Activated B cell treated with CpG ODN at 0.5 μM for 24 hours (primary cell): ENCODE measurements at regions not wholly inside any gene's neighbourhood (a gene's known extent, or its start where the extent isn't known, plus 50 kb on each side); places are given as distances from the start of the nearest gene placed in this dataset.
"Not testable (repeated sequence)": the region's sequence is repeated elsewhere in the genome, so short reads cannot be mapped to it uniquely, and the experiment has no call there.

Experiments used
- ATAC-seq: fragments of 200-7000 bp; cut with Tn5 transposase; one replicate; pipeline ENCODE4 v1.10.0; 2021; ENCODE audit warnings: low read depth, mild to moderate bottlenecking, moderate library complexity
- CTCF ChIA-PET: fragments of 350-600 bp; sonication (Branson Sonifier 250); formaldehyde crosslinking; loops from one replicate; lab custom pipeline; 2021; ENCODE audit warnings: antibody characterized with exemption; lab: Charles Lee
- POLR2A ChIA-PET: fragments of 350-600 bp; sonication (Branson Sonifier 250); formaldehyde crosslinking; loops from one replicate; lab custom pipeline; 2021; ENCODE audit warnings: antibody characterized with exemption; lab: Charles Lee
- DNase-seq: peaks from one replicate; pipeline ENCODE4 v3.0.0; 2022
- H3K27ac Mint-ChIP-seq: one replicate; pipeline ENCODE4 v1.8.0; 2020; ENCODE audit warnings: mixed read lengths
- H3K27me3 Mint-ChIP-seq: one replicate; pipeline ENCODE4 v1.8.0; 2021; ENCODE audit warnings: mixed read lengths
- H3K36me3 Mint-ChIP-seq: one replicate; pipeline ENCODE4 v1.8.0; 2021; ENCODE audit warnings: low read depth, mixed read lengths
- H3K4me1 Mint-ChIP-seq: one replicate; pipeline ENCODE4 v1.8.0; 2021; ENCODE audit warnings: mixed read lengths
- H3K4me3 Mint-ChIP-seq: one replicate; pipeline ENCODE4 v1.8.0; 2020; ENCODE audit warnings: mild to moderate bottlenecking, mixed read lengths
- H3K9me3 Mint-ChIP-seq: one replicate; pipeline ENCODE4 v1.8.0; 2020; ENCODE audit warnings: mixed read lengths
- CTCF ChIP-seq: fragments of 200-600 bp; IDR thresholded peaks from one replicate; pipeline ENCODE4 v1.8.0; 2022; ENCODE audit warnings: antibody characterized with exemption, mild to moderate bottlenecking
- intact Hi-C: fragments of 100-400 bp; cut with micrococcal nuclease; formaldehyde crosslinking; loops from one replicate; pipeline ENCODE4 v1.15.1; 2024

GRCh38 chr14:84477996-84478395, 1051.9 kb upstream of the FLRT2 start:
- no peak for DNase-seq
- H3K27ac Mint-ChIP-seq, result no peak overlapping the region
- CTCF ChIA-PET, result no interaction called here
- H3K4me1 Mint-ChIP-seq, result no peaks in the 10 kb centered on the region
- H3K36me3 Mint-ChIP-seq, result no peaks in the 10 kb centered on the region
- peaks cover 13% of the 10 kb centered on the region for H3K9me3 Mint-ChIP-seq
- intact Hi-C loops, result no loop called here
- no peak overlapping the region for H3K4me3 Mint-ChIP-seq
- TF ChIP-seq CTCF, result no peak
- POLR2A ChIA-PET, result no interaction called here
- H3K27me3 Mint-ChIP-seq, result no peaks in the 10 kb centered on the region
- no peak for ATAC-seq

GRCh38 chr14:84482256-84483071, 1047.5 kb upstream of the FLRT2 start:
- Mint-ChIP-seq H3K4me1 (no peaks in the 10 kb centered on the region), H3K27ac (no peak overlapping the region), H3K9me3 (peaks cover 6% of the 10 kb centered on the region), H3K4me3 (no peak overlapping the region), H3K27me3 (no peaks in the 10 kb centered on the region), H3K36me3 (no peaks in the 10 kb centered on the region)
- ATAC-seq, result no peak
- intact Hi-C loops, result no loop called here
- POLR2A ChIA-PET, result no interaction called here
- TF ChIP-seq CTCF, result no peak
- CTCF ChIA-PET, result no interaction called here
- DNase-seq, result no peak

- CTCF ChIA-PET, result no interaction called here
- TF ChIP-seq CTCF, result no peak
- H3K9me3 Mint-ChIP-seq, result peaks cover 6% of the 10 kb centered on the region
- no peaks in the 10 kb centered on the region for H3K4me1 Mint-ChIP-seq
- intact Hi-C loops, result no loop called here
- ATAC-seq (no peak), DNase-seq (no peak)
- POLR2A ChIA-PET, result no interaction called here
- H3K4me3 Mint-ChIP-seq, result no peak overlapping the region
- H3K27me3 Mint-ChIP-seq, result no peaks in the 10 kb centered on the region
- H3K27ac Mint-ChIP-seq, result no peak overlapping the region
- H3K36me3 Mint-ChIP-seq, result no peaks in the 10 kb centered on the region
Measured at GRCh38 chr14:84483072-84483420, 1046.9 kb upstream of the FLRT2 start.

- CTCF ChIA-PET, intact Hi-C loops, H3K4me3 Mint-ChIP-seq, H3K9me3 Mint-ChIP-seq, ATAC-seq, H3K27me3 Mint-ChIP-seq, POLR2A ChIA-PET, H3K27ac Mint-ChIP-seq, H3K4me1 Mint-ChIP-seq, DNase-seq, H3K36me3 Mint-ChIP-seq: not testable (repeated sequence)
Measured at GRCh38 chr14:84484243-84484642, 1045.7 kb upstream of the FLRT2 start.

GRCh38 chr14:84485036-84485435, 1044.9 kb upstream of the FLRT2 start:
- no peak for DNase-seq

More at GRCh38 chr14:84485036-84485435, 1044.9 kb upstream of the FLRT2 start:
- peaks cover 6% of the 10 kb centered on the region for H3K9me3 Mint-ChIP-seq
- H3K4me1 Mint-ChIP-seq, result no peaks in the 10 kb centered on the region
- H3K4me3 Mint-ChIP-seq, result no peak overlapping the region
- no peaks in the 10 kb centered on the region for H3K27me3 Mint-ChIP-seq
- CTCF ChIA-PET, result no interaction called here
- H3K36me3 Mint-ChIP-seq, result no peaks in the 10 kb centered on the region
- POLR2A ChIA-PET, result no interaction called here
- intact Hi-C loops, result no loop called here
- H3K27ac Mint-ChIP-seq, result no peak overlapping the region
- no peak for TF ChIP-seq CTCF
- no peak for ATAC-seq
